GM10248 (cell line): ENCODE measurements at regions not wholly inside any gene's neighbourhood (a gene's known extent, or its start where the extent isn't known, plus 50 kb on each side); places are given as distances from the start of the nearest gene placed in this dataset.

Experiments
- CTCF ChIA-PET: fragments of 300-600 bp; sonication (Branson Sonifier 250); formaldehyde crosslinking; extraction: SDS; loops from one replicate; lab custom pipeline; 2021; ENCODE audit warnings: antibody characterized with exemption; lab: Yijun Ruan, JAX
- POLR2A ChIA-PET: fragments of 350-650 bp; sonication (Branson Sonifier 250); formaldehyde crosslinking; extraction: SDS; loops from one replicate; lab custom pipeline; 2020; ENCODE audit warnings: antibody characterized with exemption; lab: Yijun Ruan, JAX
- DNase-seq: peaks from one replicate; pipeline ENCODE4 v3.0.0; 2012; ENCODE audit errors: extremely low spot score
- TF ChIP-seq, protein P1 (sequence below): IDR thresholded peaks from 2 replicates; pipeline ENCODE4 v1.5.1; 2012; ENCODE audit warnings: mild to moderate bottlenecking, low read depth; ENCODE audit errors: extremely low read depth, missing control alignments, control extremely low read depth

DNA sequence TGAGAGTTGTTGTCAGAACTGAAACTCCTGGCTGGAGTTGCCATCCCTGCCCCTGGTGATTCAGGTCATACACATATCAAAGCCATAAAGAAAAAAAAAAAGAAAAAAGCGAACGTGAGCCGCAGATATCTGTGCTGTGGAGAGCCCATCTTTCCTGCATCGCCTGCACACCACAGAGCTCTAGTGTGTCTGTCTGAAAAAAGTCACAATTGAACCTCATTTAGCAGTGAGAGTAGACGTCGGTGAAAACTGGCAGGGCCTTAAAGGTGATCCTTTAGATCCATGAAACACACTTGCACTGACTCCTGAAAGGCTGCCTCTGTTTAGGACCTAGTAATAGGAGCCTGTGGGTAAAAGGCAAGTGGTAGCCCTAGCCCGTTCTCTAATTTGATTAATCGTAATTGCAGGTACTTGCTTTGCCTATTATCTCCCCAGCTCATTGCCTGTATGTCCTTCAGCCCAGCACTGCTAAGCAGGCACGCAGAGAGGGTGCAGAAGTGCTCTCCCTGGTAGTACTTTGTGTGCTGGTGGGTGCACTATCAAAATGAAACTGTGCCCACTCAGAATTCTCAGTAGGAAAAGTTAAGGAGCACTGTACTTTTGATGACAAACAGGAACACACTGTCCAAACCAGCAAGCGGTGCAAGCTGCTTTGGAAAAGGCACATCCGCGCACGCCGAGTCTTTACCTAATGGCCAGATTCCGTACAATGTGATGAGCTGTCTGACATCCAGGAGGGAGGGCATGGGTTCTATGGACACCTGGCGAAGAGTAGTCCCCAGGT, 103.5 kb upstream of the ASB18 start:
- TF ChIP-seq, protein P1, sequence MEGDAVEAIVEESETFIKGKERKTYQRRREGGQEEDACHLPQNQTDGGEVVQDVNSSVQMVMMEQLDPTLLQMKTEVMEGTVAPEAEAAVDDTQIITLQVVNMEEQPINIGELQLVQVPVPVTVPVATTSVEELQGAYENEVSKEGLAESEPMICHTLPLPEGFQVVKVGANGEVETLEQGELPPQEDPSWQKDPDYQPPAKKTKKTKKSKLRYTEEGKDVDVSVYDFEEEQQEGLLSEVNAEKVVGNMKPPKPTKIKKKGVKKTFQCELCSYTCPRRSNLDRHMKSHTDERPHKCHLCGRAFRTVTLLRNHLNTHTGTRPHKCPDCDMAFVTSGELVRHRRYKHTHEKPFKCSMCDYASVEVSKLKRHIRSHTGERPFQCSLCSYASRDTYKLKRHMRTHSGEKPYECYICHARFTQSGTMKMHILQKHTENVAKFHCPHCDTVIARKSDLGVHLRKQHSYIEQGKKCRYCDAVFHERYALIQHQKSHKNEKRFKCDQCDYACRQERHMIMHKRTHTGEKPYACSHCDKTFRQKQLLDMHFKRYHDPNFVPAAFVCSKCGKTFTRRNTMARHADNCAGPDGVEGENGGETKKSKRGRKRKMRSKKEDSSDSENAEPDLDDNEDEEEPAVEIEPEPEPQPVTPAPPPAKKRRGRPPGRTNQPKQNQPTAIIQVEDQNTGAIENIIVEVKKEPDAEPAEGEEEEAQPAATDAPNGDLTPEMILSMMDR = no peak
- POLR2A ChIA-PET = no interaction called here
- CTCF ChIA-PET = no interaction called here
- no peak for DNase-seq

DNA sequence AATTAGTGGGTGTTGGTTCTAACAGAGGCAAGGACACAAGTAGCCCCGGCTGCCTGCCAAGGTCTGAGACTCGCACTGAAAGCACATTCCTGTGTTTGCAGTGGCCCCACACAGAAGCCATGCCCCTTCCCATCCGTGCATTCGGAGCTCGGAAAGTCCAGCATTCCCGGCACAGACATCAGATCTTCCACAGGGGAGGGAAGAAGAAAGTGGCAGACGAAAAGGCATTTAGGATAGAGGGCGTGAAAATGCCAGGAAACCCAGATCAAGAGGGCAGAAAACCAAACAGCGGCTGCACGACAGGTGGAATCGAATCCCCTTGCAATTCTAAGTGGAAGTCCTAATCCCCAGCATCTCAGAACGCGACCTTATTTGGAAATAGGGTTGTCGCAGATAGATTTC, 105.5 kb upstream of the ASB18 start:
- no peak for DNase-seq
- TF ChIP-seq, protein P1 = no peak
- POLR2A ChIA-PET = no interaction called here
- CTCF ChIA-PET = no interaction called here

DNA sequence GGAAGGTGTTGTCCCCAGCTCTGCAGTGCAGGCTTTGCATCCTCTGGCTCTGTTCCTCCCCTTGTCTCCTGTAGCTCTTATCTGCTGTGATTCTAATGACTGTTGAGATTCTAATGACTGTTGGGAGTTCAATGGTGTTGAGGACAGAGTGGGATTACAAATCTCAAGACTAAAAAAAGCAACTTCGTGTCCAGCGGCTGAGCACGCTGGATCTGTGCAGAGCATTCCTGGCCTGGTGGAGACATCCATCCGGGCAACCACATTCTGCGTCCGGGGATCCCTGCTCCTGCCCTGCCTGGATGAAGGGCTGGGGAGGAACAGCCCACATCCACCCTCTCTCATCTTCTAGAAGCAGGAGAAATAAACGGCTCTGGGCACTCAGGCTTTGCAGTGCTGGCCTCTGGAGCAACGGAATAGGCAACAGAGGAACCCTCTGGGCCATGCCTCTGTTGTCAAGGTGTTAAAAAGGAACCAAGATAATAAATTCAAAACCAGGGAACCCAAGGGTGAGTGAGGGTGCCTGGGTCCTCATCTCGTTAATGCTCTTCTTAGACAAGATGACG, 106.7 kb upstream of the ASB18 start:
- TF ChIP-seq, protein P1 = no peak
- CTCF ChIA-PET = no interaction called here
- DNase-seq = no peak
- POLR2A ChIA-PET = no interaction called here

DNA sequence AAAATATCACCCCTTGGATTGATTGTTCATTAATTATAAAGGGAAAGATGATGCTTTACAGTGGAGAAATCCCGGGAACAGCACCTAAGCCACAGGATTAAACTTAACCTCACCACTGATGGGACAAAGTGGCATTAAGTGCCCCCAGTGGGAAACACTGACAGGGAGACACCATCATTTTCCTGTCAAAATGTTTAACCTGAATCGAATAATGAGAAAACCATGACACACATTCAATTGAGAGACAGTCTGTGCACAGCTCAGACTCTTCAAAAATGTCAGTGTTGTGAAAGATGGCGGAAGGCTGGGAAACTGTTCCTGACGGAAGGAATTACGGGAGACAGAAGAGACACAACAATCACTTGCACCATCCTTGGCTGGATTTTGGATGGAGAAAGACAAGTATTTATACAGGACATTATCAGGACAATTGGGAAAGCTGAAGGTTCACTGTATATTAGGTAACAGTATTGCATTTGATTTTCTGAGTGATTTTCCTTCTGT, 111.8 kb upstream of the ASB18 start:
- TF ChIP-seq, protein P1 = no peak
- CTCF ChIA-PET = interaction anchor here (0.9 kb wide), 1 partner anchor 23 kb away, joined by 3 read pairs; no protein-coding TSS in a partner anchor
- no peak for DNase-seq
- POLR2A ChIA-PET = no interaction called here

DNA sequence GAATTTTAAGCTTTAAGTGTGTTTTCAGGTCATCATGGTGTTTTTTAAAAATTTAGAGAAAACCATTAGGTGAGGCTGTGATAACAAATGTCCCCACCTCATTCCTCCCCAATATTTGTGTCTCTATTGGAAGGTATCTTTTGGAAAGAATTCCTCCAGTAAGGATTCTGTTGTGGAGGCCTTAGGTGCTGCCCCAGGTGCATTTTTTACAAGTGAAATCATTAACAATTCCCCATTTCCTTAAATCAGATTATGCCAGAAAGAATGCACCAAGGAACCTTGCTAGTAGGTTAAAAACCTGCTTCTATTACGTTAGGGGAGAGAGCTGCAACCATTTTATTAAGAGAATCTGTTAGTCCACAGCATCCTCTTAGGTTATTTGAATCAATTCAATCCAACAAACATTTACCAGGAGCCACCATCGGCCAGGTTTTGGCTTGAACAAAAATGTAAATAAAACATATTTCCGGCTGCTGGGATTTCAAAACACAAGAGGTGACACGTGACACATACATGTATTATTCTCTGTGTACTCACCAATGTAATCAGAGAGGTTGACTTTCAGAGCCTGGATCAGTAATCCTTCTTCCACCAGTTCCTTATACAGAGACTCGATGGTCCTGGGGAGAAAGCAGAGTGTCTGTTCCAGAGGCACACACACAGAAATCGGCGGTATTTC, 112.5 kb upstream of the ASB18 start:
- POLR2A ChIA-PET = no interaction called here

More for the DNA sequence above, 112.5 kb upstream of the ASB18 start:
- no peak for DNase-seq
- TF ChIP-seq, protein P1 = no peak
- CTCF ChIA-PET = interaction anchor here (0.9 kb wide), 1 partner anchor 24 kb away, joined by 3 read pairs; no protein-coding TSS in a partner anchor
